HG03571 (cell line): ENCODE measurements at regions not wholly inside any gene's neighbourhood (a gene's known extent, or its start where the extent isn't known, plus 50 kb on each side); places are given as distances from the start of the nearest gene placed in this dataset.
"Not testable (repeated sequence)": the region's sequence is repeated elsewhere in the genome, so short reads cannot be mapped to it uniquely, and the experiment has no call there.

Source experiments
- ATAC-seq: cut with Tn5 transposase; IDR thresholded peaks from one replicate; pipeline ENCODE4 v1.9.1; 2021; ENCODE audit not compliant: unreplicated experiment

GRCh38 chr7:73244782-73245311, 63.8 kb downstream of the NSUN5 start:
- ATAC-seq: not testable (repeated sequence)

- ATAC-seq: peak; percentile 93
These were observed 73.5 kb downstream of the NSUN5 start for GRCh38 chr7:73234994-73235717.

- not testable (repeated sequence) for ATAC-seq
These were observed 82.9 kb downstream of the NSUN5 start for GRCh38 chr7:73225745-73226144.

GRCh38 chr7:73221724-73222123, 86.9 kb downstream of the NSUN5 start:
- not testable (repeated sequence) for ATAC-seq

GRCh38 chr7:73220766-73221370, 87.8 kb downstream of the NSUN5 start:
- ATAC-seq: peak; percentile 34

GRCh38 chr7:73220357-73220756, 88.3 kb downstream of the NSUN5 start:
- peak; percentile 83 for ATAC-seq

GRCh38 chr7:73218802-73219201, 89.8 kb downstream of the NSUN5 start:
- not testable (repeated sequence) for ATAC-seq

- ATAC-seq: not testable (repeated sequence)
These were observed 92.5 kb downstream of the NSUN5 start for GRCh38 chr7:73216046-73216675.

GRCh38 chr7:73215232-73215631, 93.4 kb downstream of the NSUN5 start:
- not testable (repeated sequence) for ATAC-seq

GRCh38 chr7:73214471-73214870, 94.2 kb downstream of the NSUN5 start:
- ATAC-seq: not testable (repeated sequence)

GRCh38 chr7:73213076-73213475, 95.5 kb downstream of the NSUN5 start:
- ATAC-seq: not testable (repeated sequence)

- ATAC-seq: not testable (repeated sequence)
These were observed 103.0 kb downstream of the NSUN5 start for GRCh38 chr7:73205594-73205993.

GRCh38 chr7:73204898-73205297, 103.7 kb downstream of the NSUN5 start:
- ATAC-seq: not testable (repeated sequence)

- not testable (repeated sequence) for ATAC-seq
These were observed 105.3 kb downstream of the NSUN5 start for GRCh38 chr7:73203312-73203711.

GRCh38 chr7:73201264-73201663, 107.4 kb downstream of the NSUN5 start:
- not testable (repeated sequence) for ATAC-seq

GRCh38 chr7:73200518-73201099, 108.0 kb downstream of the NSUN5 start:
- ATAC-seq: not testable (repeated sequence)

- not testable (repeated sequence) for ATAC-seq
These were observed 108.2 kb upstream of the SPDYE9 start for GRCh38 chr7:73193991-73194390.

GRCh38 chr7:73190483-73191155, 104.8 kb upstream of the SPDYE9 start:
- not testable (repeated sequence) for ATAC-seq

GRCh38 chr7:73188287-73188686, 102.4 kb upstream of the SPDYE9 start:
- not testable (repeated sequence) for ATAC-seq

GRCh38 chr7:73186589-73187309, 100.9 kb upstream of the SPDYE9 start:
- not testable (repeated sequence) for ATAC-seq
